ENCODE measurements at regions not wholly inside any gene's neighbourhood (a gene's known extent, or its start where the extent isn't known, plus 50 kb on each side); places are given as distances from the start of the nearest gene placed in this dataset.
"Not testable (repeated sequence)": the region's sequence is repeated elsewhere in the genome, so short reads cannot be mapped to it uniquely, and the experiment has no call there.

GRCh38 chr16:51982715-51983680 lies 563.9 kb downstream of the TOX3 start:
- no peak overlapping the region for H3K4me3 ChIP-seq (ENCODE audit: low read depth, low read length)
- H3K27ac ChIP-seq (ENCODE audit: low read depth, low read length): no peak overlapping the region
- no peaks in the 10 kb centered on the region for H3K9me3 ChIP-seq (ENCODE audit: control insufficient read depth, insufficient read depth, low read length)
- H3K36me3 ChIP-seq (ENCODE audit: control insufficient read depth, insufficient read depth, low read length): no peaks in the 10 kb centered on the region
- WGBS (ENCODE audit: insufficient coverage): 76% methylated on average over 4 of the region's 11 CpGs
- H3K27me3 ChIP-seq (ENCODE audit: control insufficient read depth, insufficient read depth, low read length): no peaks in the 10 kb centered on the region
- H3K4me1 ChIP-seq (ENCODE audit: control insufficient read depth, insufficient read depth, low read length): no peaks in the 10 kb centered on the region
- DNase-seq (ENCODE audit: low read depth in 4 of 6, low spot score in 6 of 6): peak; percentile 67 to 97 (median 80)

DNA sequence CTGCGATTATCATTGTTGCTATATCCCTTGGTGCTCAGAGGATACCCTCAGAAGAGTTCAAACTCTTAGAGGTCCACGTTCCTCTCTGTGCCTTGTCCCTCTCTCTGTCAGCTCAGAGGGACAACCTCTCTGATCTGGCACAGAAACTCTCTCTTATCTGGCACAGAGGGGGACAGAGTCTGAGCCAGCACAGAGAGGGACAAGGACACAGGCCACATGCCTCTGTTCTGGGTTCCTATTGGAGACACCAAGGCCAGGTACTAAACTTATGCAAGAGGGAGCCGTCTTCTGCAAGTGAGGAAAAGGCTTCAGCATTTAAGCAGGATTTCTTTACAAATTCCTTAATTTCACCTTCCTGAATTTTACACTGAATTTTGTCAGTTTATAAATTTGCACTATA lies 565.2 kb downstream of the TOX3 start:
- 79% methylated on average over 2 of the region's 3 CpGs for WGBS (ENCODE audit: insufficient coverage)
- Histone ChIP-seq H3K4me3 (ENCODE audit: low read depth, low read length) (no peak overlapping the region), H3K27ac (ENCODE audit: low read depth, low read length) (no peak overlapping the region)

DNA sequence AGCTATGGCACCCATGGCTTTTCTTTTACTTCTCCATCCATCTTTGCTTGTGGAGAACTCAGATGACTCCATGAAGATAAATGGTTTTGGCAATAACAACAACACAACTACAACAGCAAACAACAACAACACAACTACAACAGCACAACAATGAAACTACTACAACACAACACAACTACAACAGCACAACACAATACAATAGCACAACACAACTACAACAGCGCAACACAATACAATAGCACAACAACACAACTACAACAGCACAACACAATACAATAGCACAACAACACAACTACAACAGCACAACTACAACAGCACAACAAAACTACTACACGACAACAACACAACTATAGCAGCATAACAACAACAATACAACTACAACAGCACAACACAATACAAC lies 569.4 kb downstream of the TOX3 start:
- not testable (repeated sequence) for DNase-seq (ENCODE audit: low read depth in 4 of 6, low spot score in 6 of 6); H3K4me3 ChIP-seq (ENCODE audit: low read depth, low read length); H3K36me3 ChIP-seq (ENCODE audit: control insufficient read depth, insufficient read depth, low read length); H3K9me3 ChIP-seq (ENCODE audit: control insufficient read depth, insufficient read depth, low read length); H3K27ac ChIP-seq (ENCODE audit: low read depth, low read length); H3K4me1 ChIP-seq (ENCODE audit: control insufficient read depth, insufficient read depth, low read length); H3K27me3 ChIP-seq (ENCODE audit: control insufficient read depth, insufficient read depth, low read length)
- 100% methylated on average over 2 of the region's 2 CpGs for WGBS (ENCODE audit: insufficient coverage)

More for the DNA sequence above, 565.2 kb downstream of the TOX3 start:
- no peak for DNase-seq (ENCODE audit: low read depth in 4 of 6, low spot score in 6 of 6)
- no peaks in the 10 kb centered on the region for H3K36me3 ChIP-seq (ENCODE audit: control insufficient read depth, insufficient read depth, low read length)
- H3K27me3 ChIP-seq (ENCODE audit: control insufficient read depth, insufficient read depth, low read length): no peaks in the 10 kb centered on the region
- H3K9me3 ChIP-seq (ENCODE audit: control insufficient read depth, insufficient read depth, low read length): no peaks in the 10 kb centered on the region
- no peaks in the 10 kb centered on the region for H3K4me1 ChIP-seq (ENCODE audit: control insufficient read depth, insufficient read depth, low read length)

GRCh38 chr16:51971184-51971583 lies 575.8 kb downstream of the TOX3 start:
- Histone ChIP-seq H3K36me3 (ENCODE audit: control insufficient read depth, insufficient read depth, low read length) (no peaks in the 10 kb centered on the region), H3K4me1 (ENCODE audit: control insufficient read depth, insufficient read depth, low read length) (peaks cover 5% of the 10 kb centered on the region), H3K27me3 (ENCODE audit: control insufficient read depth, insufficient read depth, low read length) (no peaks in the 10 kb centered on the region), H3K9me3 (ENCODE audit: control insufficient read depth, insufficient read depth, low read length) (no peaks in the 10 kb centered on the region), H3K27ac (ENCODE audit: low read depth, low read length) (no peak overlapping the region), H3K4me3 (ENCODE audit: low read depth, low read length) (no peak overlapping the region)
- peak in 2 of 6 donors; percentile 17 to 62 for DNase-seq (ENCODE audit: low read depth in 4 of 6, low spot score in 6 of 6)
- WGBS (ENCODE audit: insufficient coverage): no CpG with 5 or more reads among the region's 4 CpGs

- DNase-seq (ENCODE audit: low read depth in 4 of 6, low spot score in 6 of 6): no peak
- Histone ChIP-seq H3K4me1 (ENCODE audit: control insufficient read depth, insufficient read depth, low read length) (peaks cover 5% of the 10 kb centered on the region), H3K27ac (ENCODE audit: low read depth, low read length) (no peak overlapping the region), H3K36me3 (ENCODE audit: control insufficient read depth, insufficient read depth, low read length) (no peaks in the 10 kb centered on the region), H3K4me3 (ENCODE audit: low read depth, low read length) (no peak overlapping the region), H3K9me3 (ENCODE audit: control insufficient read depth, insufficient read depth, low read length) (no peaks in the 10 kb centered on the region), H3K27me3 (ENCODE audit: control insufficient read depth, insufficient read depth, low read length) (no peaks in the 10 kb centered on the region)
- WGBS (ENCODE audit: insufficient coverage): no CpG with 5 or more reads among the region's 1 CpG
These were observed 578.2 kb downstream of the TOX3 start for GRCh38 chr16:51968749-51969148.

GRCh38 chr16:51967646-51968045 lies 579.3 kb downstream of the TOX3 start:
- Histone ChIP-seq H3K9me3 (ENCODE audit: control insufficient read depth, insufficient read depth, low read length) (no peaks in the 10 kb centered on the region), H3K4me3 (ENCODE audit: low read depth, low read length) (no peak overlapping the region), H3K27me3 (ENCODE audit: control insufficient read depth, insufficient read depth, low read length) (no peaks in the 10 kb centered on the region), H3K36me3 (ENCODE audit: control insufficient read depth, insufficient read depth, low read length) (no peaks in the 10 kb centered on the region), H3K4me1 (ENCODE audit: control insufficient read depth, insufficient read depth, low read length) (peaks cover 5% of the 10 kb centered on the region), H3K27ac (ENCODE audit: low read depth, low read length) (peak overlapping the region; percentile 19)
- WGBS (ENCODE audit: insufficient coverage): 34% methylated on average over 2 of the region's 4 CpGs
- peak in 3 of 6 donors; percentile 15 to 80 (median 65) for DNase-seq (ENCODE audit: low read depth in 4 of 6, low spot score in 6 of 6)

GRCh38 chr16:51960931-51961330 lies 586.0 kb downstream of the TOX3 start:
- DNase-seq (ENCODE audit: low read depth in 4 of 6, low spot score in 6 of 6): no peak
- no peaks in the 10 kb centered on the region for H3K36me3 ChIP-seq (ENCODE audit: control insufficient read depth, insufficient read depth, low read length)
- H3K4me1 ChIP-seq (ENCODE audit: control insufficient read depth, insufficient read depth, low read length): no peaks in the 10 kb centered on the region
- H3K27me3 ChIP-seq (ENCODE audit: control insufficient read depth, insufficient read depth, low read length): no peaks in the 10 kb centered on the region
- WGBS (ENCODE audit: insufficient coverage): 70% methylated on average over 2 of the region's 4 CpGs
- H3K27ac ChIP-seq (ENCODE audit: low read depth, low read length): no peak overlapping the region
- H3K4me3 ChIP-seq (ENCODE audit: low read depth, low read length): no peak overlapping the region
- no peaks in the 10 kb centered on the region for H3K9me3 ChIP-seq (ENCODE audit: control insufficient read depth, insufficient read depth, low read length)

GRCh38 chr16:51953286-51953985 lies 593.5 kb downstream of the TOX3 start:
- no peak for DNase-seq (ENCODE audit: low read depth in 4 of 6, low spot score in 6 of 6)
- no peaks in the 10 kb centered on the region for H3K9me3 ChIP-seq (ENCODE audit: control insufficient read depth, insufficient read depth, low read length)

GRCh38 chr16:51952500-51952899 lies 594.4 kb downstream of the TOX3 start:
- WGBS (ENCODE audit: insufficient coverage): no CpG with 5 or more reads among the region's 3 CpGs
- H3K27me3 ChIP-seq (ENCODE audit: control insufficient read depth, insufficient read depth, low read length): no peaks in the 10 kb centered on the region
- no peak overlapping the region for H3K27ac ChIP-seq (ENCODE audit: low read depth, low read length)
- no peaks in the 10 kb centered on the region for H3K9me3 ChIP-seq (ENCODE audit: control insufficient read depth, insufficient read depth, low read length)
- no peak overlapping the region for H3K4me3 ChIP-seq (ENCODE audit: low read depth, low read length)
- no peak for DNase-seq (ENCODE audit: low read depth in 4 of 6, low spot score in 6 of 6)
- H3K4me1 ChIP-seq (ENCODE audit: control insufficient read depth, insufficient read depth, low read length): peaks cover 5% of the 10 kb centered on the region
- H3K36me3 ChIP-seq (ENCODE audit: control insufficient read depth, insufficient read depth, low read length): no peaks in the 10 kb centered on the region

More at GRCh38 chr16:51953286-51953985, 593.5 kb downstream of the TOX3 start:
- H3K27ac ChIP-seq (ENCODE audit: low read depth, low read length): no peak overlapping the region
- no peaks in the 10 kb centered on the region for H3K27me3 ChIP-seq (ENCODE audit: control insufficient read depth, insufficient read depth, low read length)
- H3K4me1 ChIP-seq (ENCODE audit: control insufficient read depth, insufficient read depth, low read length): peaks cover 5% of the 10 kb centered on the region
- no peaks in the 10 kb centered on the region for H3K36me3 ChIP-seq (ENCODE audit: control insufficient read depth, insufficient read depth, low read length)
- WGBS (ENCODE audit: insufficient coverage): 59% methylated on average over 4 of the region's 7 CpGs
- H3K4me3 ChIP-seq (ENCODE audit: low read depth, low read length): no peak overlapping the region
